Adrenal gland (tissue), 9 donors: ENCODE measurements at regions not wholly inside any gene's neighbourhood (a gene's known extent, or its start where the extent isn't known, plus 50 kb on each side); places are given as distances from the start of the nearest gene placed in this dataset.

Experiments used
- DNase-seq, 7 donors: peaks; one replicate each; pipeline ENCODE4 v3.0.0-alpha.2; 2019 to 2020
- H3K27ac ChIP-seq, 5 donors: fragments of 200-600 bp; sonication (generic) in 4 of 5; 1 replicate in 3 of 5; 2 replicates in 2 of 5; pipeline versions ENCODE4 v1.5.1 to v1.8.0; 2016 to 2020; ENCODE audit warnings: mild to moderate bottlenecking in 1 of 5
- H3K27me3 ChIP-seq: fragments of 200-600 bp; 2 replicates; pipeline ENCODE4 v1.8.0; 2021
- H3K36me3 ChIP-seq, 2 donors: fragments of 200-600 bp; replicated peaks in 1 of 2; 1 replicate in 1 of 2; 2 replicates in 1 of 2; pipeline versions ENCODE4 v1.5.1 to v1.8.0; 2018 to 2022
- H3K4me1 ChIP-seq, 2 donors: fragments of 200-600 bp; replicated peaks in 1 of 2; 1 replicate in 1 of 2; 2 replicates in 1 of 2; pipeline versions ENCODE4 v1.5.1 to v1.8.0; 2018 to 2021
- H3K4me3 ChIP-seq, 4 donors: fragments of 200-600 bp; sonication (generic) in 3 of 4; one replicate each; pipeline ENCODE4 v1.5.1; 2016 to 2018
- H3K9me3 ChIP-seq, 3 donors: fragments of 200-600 bp; sonication (generic) in 1 of 3; replicated peaks in 1 of 3; 1 replicate in 2 of 3; 2 replicates in 1 of 3; pipeline versions ENCODE4 v1.5.1 to v1.8.0; 2016 to 2021
- CTCF ChIP-seq, 6 experiments: fragments of 450-650 bp in 4 of 6; fragments of 200-600 bp in 2 of 6; sonication (generic) in 1 of 6; IDR thresholded peaks; 1 replicate in 5 of 6; 2 replicates in 1 of 6; pipeline versions ENCODE4 v1.5.1 to v1.8.0; 2016 to 2021; ENCODE audit warnings: antibody characterized with exemption in 6 of 6, mild to moderate bottlenecking in 2 of 6, moderate library complexity in 1 of 6
- POLR2A ChIP-seq, 2 donors: fragments of 450-650 bp; IDR thresholded peaks; one replicate each; pipeline ENCODE4 v1.6.1; 2017; ENCODE audit warnings: antibody characterized with exemption in 2 of 2, mild to moderate bottlenecking in 2 of 2, moderate library complexity in 1 of 2
- WGBS, 4 donors: extraction: QIAGEN DNeasy Blood & Tissue Kit in 2 of 4; methylation state at CpG; one replicate each; pipeline versions ENCODE4 v1.1.5 to v1.1.7; 2013 to 2017; 5-methylcytosine and 5-hydroxymethylcytosine counted together
- intact Hi-C, 2 donors: fragments of 100-400 bp; cut with DNase I; formaldehyde crosslinking; loops; one replicate each; pipeline versions ENCODE4 v1.14.1 to v1.15.0; 2022 to 2023
- donor health status: healthy with polysubstance abuse.
- donor health status: Bipolar disorder and iron deficiency.
- donor health status: DM: yes; HTN: yes; CAD: no.
- donor health status: DM: no; HTN: no; CAD: no.
- donor health status: DM: no; HTN: no; CAD: no.

- Histone ChIP-seq H3K4me3 (peak overlapping the region in 2 of 4 donors; percentile 33 to 54), H3K4me1 (peaks cover 0 to 6% of the 10 kb centered on the region in 2 donors), H3K9me3 (no peaks in the 10 kb centered on the region), H3K27me3 (no peaks in the 10 kb centered on the region), H3K27ac (no peak overlapping the region), H3K36me3 (no peaks in the 10 kb centered on the region)
- TF ChIP-seq POLR2A (IDR thresholded peaks at IDR 0.05), result no peak
- TF ChIP-seq CTCF (IDR thresholded peaks at IDR 0.05), result peak; percentile 47 to 93 (median 83)
- DNase-seq, result peak; percentile 42 to 78 (median 66)
- 2 to 4% (median 2%) methylated on average over 5 to 58 of the region's 58 CpGs for WGBS, 4 donors
- intact Hi-C loops, result loop anchor here in 1 of 2 donors (5.0 kb wide), 1 partner anchor 290 kb away; no protein-coding TSS in a partner anchor
Observed at GRCh38 chr2:172172513-172173173, 69.9 kb upstream of the DLX2 start.

GRCh38 chr2:172173174-172173706, 70.5 kb upstream of the DLX2 start:
- no peak overlapping the region for H3K4me3 ChIP-seq
- no peaks in the 10 kb centered on the region for H3K36me3 ChIP-seq
- WGBS, 4 donors, result 78 to 85% (median 84%) methylated on average over 8 of the region's 8 CpGs
- TF ChIP-seq POLR2A (IDR thresholded peaks at IDR 0.05) (no peak), CTCF (IDR thresholded peaks at IDR 0.05) (no peak)
- H3K27me3 ChIP-seq, result no peaks in the 10 kb centered on the region
- no peaks in the 10 kb centered on the region for H3K9me3 ChIP-seq
- DNase-seq, result no peak
- intact Hi-C loops, result loop anchor here in 1 of 2 donors (5.0 kb wide), 1 partner anchor 289 kb away; no protein-coding TSS in a partner anchor
- H3K27ac ChIP-seq, result no peak overlapping the region
- H3K4me1 ChIP-seq, result peaks cover 0 to 6% of the 10 kb centered on the region in 2 donors

GRCh38 chr2:172177581-172177980, 74.9 kb upstream of the DLX2 start:
- Histone ChIP-seq H3K27me3 (no peaks in the 10 kb centered on the region), H3K9me3 (no peaks in the 10 kb centered on the region), H3K27ac (no peak overlapping the region), H3K4me1 (peaks cover 0 to 6% of the 10 kb centered on the region in 2 donors), H3K4me3 (no peak overlapping the region), H3K36me3 (no peaks in the 10 kb centered on the region)
- WGBS, 4 donors, result 62 to 76% (median 71%) methylated on average over 3 of the region's 3 CpGs
- no peak for TF ChIP-seq POLR2A (IDR thresholded peaks at IDR 0.05)
- no peak for TF ChIP-seq CTCF (IDR thresholded peaks at IDR 0.05)
- DNase-seq, result no peak
- intact Hi-C loops, result no loop called here

GRCh38 chr2:172177996-172178395, 75.3 kb upstream of the DLX2 start:
- TF ChIP-seq CTCF (IDR thresholded peaks at IDR 0.05) (no peak), POLR2A (IDR thresholded peaks at IDR 0.05) (no peak)
- intact Hi-C loops, result no loop called here
- WGBS, 4 donors, result 79 to 90% (median 88%) methylated on average over 1 of the region's 1 CpG

More at GRCh38 chr2:172177996-172178395, 75.3 kb upstream of the DLX2 start:
- Histone ChIP-seq H3K36me3 (no peaks in the 10 kb centered on the region), H3K27ac (no peak overlapping the region), H3K4me1 (peaks cover 0 to 1% of the 10 kb centered on the region in 2 donors), H3K27me3 (no peaks in the 10 kb centered on the region), H3K4me3 (no peak overlapping the region), H3K9me3 (no peaks in the 10 kb centered on the region)
- DNase-seq, result no peak
